T47D (cell line): ENCODE measurements at regions not wholly inside any gene's neighbourhood (a gene's known extent, or its start where the extent isn't known, plus 50 kb on each side); places are given as distances from the start of the nearest gene placed in this dataset.

Source experiments
- DNase-seq, 2 experiments: peaks; one replicate each; pipeline versions ENCODE4 v3.0.0 to v3.0.0-alpha.2; 2011 to 2012; ENCODE audit warnings: low read depth in 1 of 2, low spot score in 1 of 2
- JUND ChIP-seq: IDR thresholded peaks from 2 replicates; pipeline ENCODE4 v1.6.1; 2012; ENCODE audit warnings: low read depth
- in situ Hi-C: cut with HindIII; loops from 2 replicates; pipeline ENCODE4 v1.10.0; 2016; ENCODE audit warnings: low sequenced_read_pairs, low pct_unique_long_range_greater_than_20kb

- DNase-seq, result no peak
- no peak for TF ChIP-seq JUND
- in situ Hi-C loops, result no loop called here
These were observed 657.0 kb downstream of the AMY1C start for GRCh38 chr1:104406728-104407127.

GRCh38 chr1:104408268-104408667 is 658.6 kb downstream of the AMY1C start:
- in situ Hi-C loops, result no loop called here
- no peak for DNase-seq
- no peak for TF ChIP-seq JUND

GRCh38 chr1:104435255-104435654 is 685.6 kb downstream of the AMY1C start:
- in situ Hi-C loops, result no loop called here
- DNase-seq, result no peak
- TF ChIP-seq JUND, result no peak

- no peak for DNase-seq
- TF ChIP-seq JUND, result no peak
- in situ Hi-C loops, result no loop called here
These were observed 690.3 kb downstream of the AMY1C start for GRCh38 chr1:104440011-104440410.

- TF ChIP-seq JUND, result no peak
- in situ Hi-C loops, result no loop called here
- no peak for DNase-seq
These were observed 707.0 kb downstream of the AMY1C start for GRCh38 chr1:104456724-104457123.

- DNase-seq, result no peak
- in situ Hi-C loops, result no loop called here
- TF ChIP-seq JUND, result no peak
These were observed 710.2 kb downstream of the AMY1C start for GRCh38 chr1:104459886-104460285.

GRCh38 chr1:104460880-104461279 is 711.2 kb downstream of the AMY1C start:
- DNase-seq, result peak in 1 of 2 experiments; percentile 13
- TF ChIP-seq JUND, result no peak
- in situ Hi-C loops, result no loop called here

GRCh38 chr1:104463126-104463697 is 713.5 kb downstream of the AMY1C start:
- in situ Hi-C loops, result no loop called here

GRCh38 chr1:104466068-104466467 is 716.4 kb downstream of the AMY1C start:
- no peak for TF ChIP-seq JUND
- no peak for DNase-seq
- in situ Hi-C loops, result no loop called here

More at GRCh38 chr1:104463126-104463697, 713.5 kb downstream of the AMY1C start:
- no peak for TF ChIP-seq JUND
- peak in 1 of 2 experiments; percentile 53 for DNase-seq

GRCh38 chr1:104467590-104467989 is 717.9 kb downstream of the AMY1C start:
- no peak for TF ChIP-seq JUND
- in situ Hi-C loops, result no loop called here
- no peak for DNase-seq

GRCh38 chr1:104468282-104468681 is 718.6 kb downstream of the AMY1C start:
- in situ Hi-C loops, result no loop called here
- no peak for TF ChIP-seq JUND
- DNase-seq, result no peak

GRCh38 chr1:104476126-104476525 is 726.4 kb downstream of the AMY1C start:
- in situ Hi-C loops, result no loop called here
- no peak for TF ChIP-seq JUND
- DNase-seq, result no peak

GRCh38 chr1:104488296-104489015 is 738.8 kb downstream of the AMY1C start:
- TF ChIP-seq JUND, result no peak
- in situ Hi-C loops, result no loop called here
- DNase-seq, result no peak
